Peyer's patch (tissue), 4 donors: ENCODE measurements at regions not wholly inside any gene's neighbourhood (a gene's known extent, or its start where the extent isn't known, plus 50 kb on each side); places are given as distances from the start of the nearest gene placed in this dataset.

Experiments used
- CTCF ChIP-seq, 6 experiments: fragments of 450-650 bp in 4 of 6; fragments of 200-600 bp in 2 of 6; sonication (generic) in 1 of 6; IDR thresholded peaks; one replicate each; pipeline ENCODE4 v1.5.1; 2017 to 2019; ENCODE audit warnings: antibody characterized with exemption in 6 of 6, mild to moderate bottlenecking in 3 of 6, moderate library complexity in 1 of 6
- POLR2A ChIP-seq, 2 donors: fragments of 450-650 bp; IDR thresholded peaks; one replicate each; pipeline ENCODE4 v1.5.1; 2017; ENCODE audit warnings: antibody characterized with exemption in 2 of 2, mild to moderate bottlenecking in 2 of 2, moderate library complexity in 2 of 2

GRCh38 chr2:2886922-2887321, 490.7 kb downstream of the EIPR1 start:
- TF ChIP-seq CTCF (IDR thresholded peaks at IDR 0.05) (no peak), POLR2A (IDR thresholded peaks at IDR 0.05) (no peak)
